LNCAP (cell line): ENCODE measurements at regions not wholly inside any gene's neighbourhood (a gene's known extent, or its start where the extent isn't known, plus 50 kb on each side); places are given as distances from the start of the nearest gene placed in this dataset.

Experiments
- TF ChIP-seq, protein P1 (sequence below): fragments of 450-650 bp; IDR thresholded peaks from 2 replicates; pipeline ENCODE4 v1.5.1; 2017; ENCODE audit warnings: mild to moderate bottlenecking

DNA sequence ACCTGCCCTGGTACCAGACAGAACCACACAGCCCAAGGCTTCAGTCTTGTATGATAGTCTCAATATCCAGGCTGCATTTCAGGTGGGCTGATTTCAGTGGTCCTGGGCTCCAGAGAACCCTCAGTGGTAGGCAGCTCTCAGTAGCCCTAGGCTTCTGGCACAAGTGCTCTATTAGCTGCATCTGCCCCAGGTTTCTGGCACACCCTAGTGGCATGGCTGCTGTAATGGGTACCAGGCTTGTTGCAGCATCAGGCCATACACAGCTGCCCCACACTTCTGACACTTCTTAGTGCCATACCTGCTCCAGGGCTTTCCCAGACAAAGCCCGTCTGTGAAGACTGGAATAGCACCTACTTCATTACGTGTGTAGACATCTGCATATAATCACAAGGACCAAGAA, 1062.2 kb upstream of the EPHA6 start:
- TF ChIP-seq, protein P1, sequence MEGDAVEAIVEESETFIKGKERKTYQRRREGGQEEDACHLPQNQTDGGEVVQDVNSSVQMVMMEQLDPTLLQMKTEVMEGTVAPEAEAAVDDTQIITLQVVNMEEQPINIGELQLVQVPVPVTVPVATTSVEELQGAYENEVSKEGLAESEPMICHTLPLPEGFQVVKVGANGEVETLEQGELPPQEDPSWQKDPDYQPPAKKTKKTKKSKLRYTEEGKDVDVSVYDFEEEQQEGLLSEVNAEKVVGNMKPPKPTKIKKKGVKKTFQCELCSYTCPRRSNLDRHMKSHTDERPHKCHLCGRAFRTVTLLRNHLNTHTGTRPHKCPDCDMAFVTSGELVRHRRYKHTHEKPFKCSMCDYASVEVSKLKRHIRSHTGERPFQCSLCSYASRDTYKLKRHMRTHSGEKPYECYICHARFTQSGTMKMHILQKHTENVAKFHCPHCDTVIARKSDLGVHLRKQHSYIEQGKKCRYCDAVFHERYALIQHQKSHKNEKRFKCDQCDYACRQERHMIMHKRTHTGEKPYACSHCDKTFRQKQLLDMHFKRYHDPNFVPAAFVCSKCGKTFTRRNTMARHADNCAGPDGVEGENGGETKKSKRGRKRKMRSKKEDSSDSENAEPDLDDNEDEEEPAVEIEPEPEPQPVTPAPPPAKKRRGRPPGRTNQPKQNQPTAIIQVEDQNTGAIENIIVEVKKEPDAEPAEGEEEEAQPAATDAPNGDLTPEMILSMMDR = no peak

DNA sequence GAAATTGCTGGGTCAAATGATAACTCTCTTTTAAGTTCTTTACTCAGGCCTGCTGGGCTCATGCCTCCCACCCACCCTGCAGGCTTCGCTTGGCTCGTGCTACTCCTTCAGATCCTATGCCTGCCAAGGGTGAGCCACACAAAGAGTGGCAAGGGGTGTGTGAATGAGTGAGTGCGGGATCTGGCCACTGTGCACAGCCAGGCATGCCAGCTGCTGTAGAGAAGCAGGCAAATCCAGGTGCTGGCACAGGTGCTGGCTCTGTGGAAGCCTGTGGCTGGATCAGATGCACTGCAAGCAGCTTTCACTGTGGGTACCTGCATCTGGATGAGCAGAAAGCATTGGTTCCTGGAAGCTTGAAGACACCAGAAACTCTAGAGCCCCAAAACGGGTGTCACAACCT, 1055.7 kb upstream of the EPHA6 start:
- TF ChIP-seq, protein P1 = no peak

DNA sequence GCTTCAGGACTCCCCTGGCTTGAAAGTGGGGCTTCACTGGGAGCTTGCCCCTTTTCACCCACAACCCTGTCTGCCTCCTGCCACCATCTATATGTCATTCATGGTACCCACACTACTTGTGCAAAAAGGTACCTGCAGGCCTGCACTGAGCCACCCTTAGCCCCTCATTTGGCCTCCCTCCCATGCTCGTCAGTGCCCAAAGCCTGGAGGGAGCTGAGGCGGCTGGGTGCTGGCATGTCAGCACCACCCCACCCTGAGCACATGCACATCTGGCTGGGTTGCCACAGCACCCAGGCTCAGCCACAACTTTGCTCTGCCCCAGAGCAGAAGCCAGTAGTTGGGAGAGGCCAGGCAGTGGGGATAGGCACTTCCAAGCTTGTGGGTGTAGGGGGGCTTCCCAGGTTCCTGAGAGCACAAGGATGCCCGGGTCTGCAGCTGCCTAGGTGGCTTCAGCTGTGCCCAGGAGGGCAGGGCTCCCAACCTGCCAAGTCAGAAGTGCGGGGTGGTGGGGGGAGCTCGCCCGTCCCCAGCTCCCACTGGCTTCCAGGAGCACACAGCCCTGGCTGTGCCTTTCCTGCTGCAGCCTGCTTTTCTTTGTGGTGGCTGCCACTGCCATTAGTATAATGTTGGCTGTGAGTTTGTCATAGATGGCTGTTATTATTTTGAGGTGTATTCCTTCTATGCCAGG, 1054.6 kb upstream of the EPHA6 start:
- TF ChIP-seq, protein P1 = no peak

DNA sequence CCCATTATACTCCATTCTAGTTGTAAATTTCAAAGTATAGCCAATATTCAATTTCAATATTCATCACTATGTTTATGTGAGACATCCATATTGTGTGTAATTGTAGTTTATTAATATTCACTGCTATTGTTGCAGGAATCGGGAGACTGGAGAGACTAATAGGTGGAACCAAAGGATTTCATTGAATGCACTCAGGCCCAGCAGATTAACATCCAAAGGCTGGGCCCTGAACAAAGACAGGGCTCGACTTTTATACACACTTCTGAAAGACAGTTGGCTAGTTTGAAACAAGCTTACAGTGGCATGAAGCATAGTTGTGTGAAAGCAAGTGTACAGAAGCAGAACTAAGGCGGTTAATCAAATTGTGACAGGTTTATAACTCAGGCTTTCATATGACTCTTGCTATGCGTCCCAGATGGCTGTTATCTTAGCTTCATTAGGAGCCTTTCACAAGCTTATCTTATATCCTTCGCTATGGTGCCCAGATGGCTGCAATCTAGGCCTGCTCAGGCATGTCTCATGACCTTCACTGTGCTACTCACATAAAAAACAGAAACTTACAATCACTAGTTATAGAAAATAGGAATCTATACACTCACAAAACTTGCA, 1038.8 kb upstream of the EPHA6 start:
- TF ChIP-seq, protein P1 = no peak

DNA sequence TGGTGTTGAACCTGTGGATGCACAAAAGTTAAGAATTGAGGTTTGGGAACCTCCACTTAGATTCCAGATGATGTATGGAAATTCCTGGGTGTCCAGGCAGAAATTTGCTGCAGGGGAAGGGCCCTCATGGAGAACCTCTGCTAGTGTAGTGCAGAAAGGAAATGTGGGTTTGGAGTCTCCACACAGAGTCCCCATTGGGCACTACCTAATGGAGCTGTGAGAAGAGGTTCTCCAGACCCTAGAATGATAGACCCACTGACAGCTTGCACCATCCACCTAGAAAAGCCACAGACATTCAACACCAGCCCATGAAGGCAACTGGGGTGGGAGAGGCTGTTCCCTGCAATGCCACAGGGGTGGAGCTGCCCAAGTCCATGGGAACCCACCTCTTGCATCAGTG, 1032.8 kb upstream of the EPHA6 start:
- TF ChIP-seq, protein P1 = no peak

DNA sequence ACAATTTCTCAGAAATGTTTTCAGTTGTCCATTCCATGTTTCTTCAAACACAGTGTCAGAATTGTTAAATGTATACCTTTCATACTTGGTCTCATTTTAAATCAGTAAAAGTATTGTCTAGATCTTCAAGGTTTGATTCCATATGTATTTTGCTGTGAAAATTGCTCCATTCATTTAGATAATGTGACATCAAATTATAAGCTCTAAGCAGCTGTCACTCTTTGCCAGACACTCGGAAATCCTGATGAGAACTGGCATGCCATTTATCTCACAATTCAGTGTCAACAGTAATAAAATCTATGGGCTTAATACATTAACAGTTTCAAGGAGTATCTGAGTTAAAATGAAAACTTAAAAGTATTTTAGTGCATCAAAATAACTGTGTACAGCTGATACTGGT, 1025.3 kb upstream of the EPHA6 start:
- TF ChIP-seq, protein P1 = no peak

DNA sequence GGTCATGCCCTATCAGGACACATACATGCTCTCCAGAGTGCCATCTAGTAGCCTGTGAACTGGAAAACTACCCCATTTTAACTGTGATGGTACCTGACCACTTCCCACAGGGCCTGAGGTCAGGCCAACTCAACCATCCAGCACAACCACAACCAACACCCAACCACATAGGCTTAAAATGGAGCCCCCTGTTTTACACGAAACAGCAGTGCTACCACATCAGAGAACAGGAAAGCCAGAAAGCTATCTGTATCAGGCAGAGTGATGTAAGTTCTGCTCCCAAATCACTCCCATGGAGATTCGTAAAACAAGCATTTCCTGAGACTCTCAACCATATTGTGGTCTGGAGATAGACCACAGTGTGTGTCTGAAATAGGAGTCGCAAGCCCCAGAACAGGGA, 1017.3 kb upstream of the EPHA6 start:
- TF ChIP-seq, protein P1 = no peak

DNA sequence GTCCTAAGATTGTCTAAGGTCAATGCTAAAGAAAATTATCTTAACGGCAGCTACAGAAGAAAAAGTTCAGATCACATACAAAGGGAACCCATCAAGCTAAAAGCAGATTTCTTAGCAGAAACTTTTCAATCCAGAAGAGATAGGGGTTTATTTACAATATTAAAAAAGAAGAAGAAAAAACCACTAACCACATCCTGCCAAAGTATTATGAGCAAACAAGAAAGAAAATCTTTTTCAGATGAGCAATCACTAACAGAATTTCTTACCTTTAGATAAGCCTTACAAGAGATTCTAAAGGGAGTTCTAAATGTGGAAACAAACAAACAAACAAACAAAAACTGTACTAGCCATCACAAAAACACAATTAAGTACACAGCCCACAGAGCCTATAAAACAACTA, 1015.8 kb upstream of the EPHA6 start:
- TF ChIP-seq, protein P1 = no peak
